ENCODE measurements at regions not wholly inside any gene's neighbourhood (a gene's known extent, or its start where the extent isn't known, plus 50 kb on each side); places are given as distances from the start of the nearest gene placed in this dataset.

GRCh38 chr7:13656330-13656729 is 333.1 kb downstream of the ETV1 start:
- TF ChIP-seq CTCF (conservative IDR thresholded peaks at IDR 0.05 in 1 of 2, IDR thresholded peaks at IDR 0.05 in 1 of 2; ENCODE audit: extremely low read depth in 1 of 2, insufficient read depth in 1 of 2, low read depth in 1 of 2, low read length in 2 of 2) = no peak
- TF ChIP-seq EZH2 (IDR thresholded peaks at IDR 0.05; ENCODE audit: borderline replicate concordance, low read length) = no peak
